Fibroblast of lung (primary cell): ENCODE measurements at regions not wholly inside any gene's neighbourhood (a gene's known extent, or its start where the extent isn't known, plus 50 kb on each side); places are given as distances from the start of the nearest gene placed in this dataset.

Source experiments
- DNase-seq, 2 donors: peaks; one replicate each; pipeline versions ENCODE4 v3.0.0 to v3.0.0-alpha.2; 2010; ENCODE audit warnings: low read depth in 2 of 2
- H2AFZ ChIP-seq: 2 replicates; pipeline ENCODE4 v1.5.1; 2012; ENCODE audit warnings: low read length, control low read depth, inconsistent platforms
- H3K27ac ChIP-seq: 2 replicates; pipeline ENCODE4 v1.5.1; 2011; ENCODE audit warnings: low read length, control low read depth; ENCODE audit not compliant: insufficient read depth
- H3K27me3 ChIP-seq: 2 replicates; pipeline ENCODE4 v1.5.1; 2011; ENCODE audit warnings: mild to moderate bottlenecking, low read length; ENCODE audit not compliant: control insufficient read depth, insufficient read depth
- H3K36me3 ChIP-seq: 2 replicates; pipeline ENCODE4 v1.5.1; 2011; ENCODE audit warnings: low read length; ENCODE audit not compliant: control insufficient read depth, insufficient read depth
- H3K4me1 ChIP-seq: 2 replicates; pipeline ENCODE4 v1.5.1; 2011; ENCODE audit warnings: low read length; ENCODE audit not compliant: control insufficient read depth, insufficient read depth; ENCODE audit errors: extremely low read depth
- H3K4me2 ChIP-seq: 2 replicates; pipeline ENCODE4 v1.5.1; 2011; ENCODE audit warnings: low read length, control low read depth; ENCODE audit not compliant: insufficient read depth; ENCODE audit errors: extremely low read depth
- H3K4me3 ChIP-seq, 4 experiments: fragments of 200-600 bp in 1 of 4; sonication (generic) in 1 of 4; replicated peaks in 1 of 4; 2 replicates each; pipeline ENCODE4 v1.5.1; 2011 to 2016; ENCODE audit warnings: low read length in 4 of 4, low read depth in 3 of 4, mild to moderate bottlenecking in 3 of 4, control low read depth in 2 of 4, inconsistent platforms in 1 of 4, mixed read lengths in 1 of 4; ENCODE audit not compliant: insufficient read depth in 1 of 4; ENCODE audit errors: control extremely low read depth in 1 of 4
- H3K79me2 ChIP-seq: 2 replicates; pipeline ENCODE4 v1.5.1; 2012; ENCODE audit warnings: mild to moderate bottlenecking, low read length, inconsistent platforms; ENCODE audit not compliant: control insufficient read depth, insufficient read depth
- H3K9ac ChIP-seq: 2 replicates; pipeline ENCODE4 v1.5.1; 2011; ENCODE audit warnings: mild to moderate bottlenecking, low read length, control low read depth; ENCODE audit not compliant: insufficient read depth
- H3K9me3 ChIP-seq: 2 replicates; pipeline ENCODE4 v1.5.1; 2012; ENCODE audit warnings: low read depth, low read length; ENCODE audit not compliant: control insufficient read depth, insufficient read depth
- H4K20me1 ChIP-seq: 2 replicates; pipeline ENCODE4 v1.5.1; 2011; ENCODE audit warnings: low read length; ENCODE audit not compliant: control insufficient read depth, insufficient read depth; ENCODE audit errors: extremely low read depth
- CTCF ChIP-seq, 2 donors: IDR thresholded peaks in 1 of 2; conservative IDR thresholded peaks in 1 of 2; 1 replicate in 1 of 2; 2 replicates in 1 of 2; pipeline ENCODE4 v1.5.1; 2011 to 2012; ENCODE audit warnings: low read length in 2 of 2, control low read depth in 1 of 2, inconsistent platforms in 1 of 2, low read depth in 1 of 2, mild to moderate bottlenecking in 1 of 2
- EZH2 ChIP-seq: IDR thresholded peaks from 2 replicates; pipeline ENCODE4 v1.5.1; 2012; ENCODE audit warnings: low read length, control low read depth, mild to moderate bottlenecking; ENCODE audit errors: missing control alignments

DNA sequence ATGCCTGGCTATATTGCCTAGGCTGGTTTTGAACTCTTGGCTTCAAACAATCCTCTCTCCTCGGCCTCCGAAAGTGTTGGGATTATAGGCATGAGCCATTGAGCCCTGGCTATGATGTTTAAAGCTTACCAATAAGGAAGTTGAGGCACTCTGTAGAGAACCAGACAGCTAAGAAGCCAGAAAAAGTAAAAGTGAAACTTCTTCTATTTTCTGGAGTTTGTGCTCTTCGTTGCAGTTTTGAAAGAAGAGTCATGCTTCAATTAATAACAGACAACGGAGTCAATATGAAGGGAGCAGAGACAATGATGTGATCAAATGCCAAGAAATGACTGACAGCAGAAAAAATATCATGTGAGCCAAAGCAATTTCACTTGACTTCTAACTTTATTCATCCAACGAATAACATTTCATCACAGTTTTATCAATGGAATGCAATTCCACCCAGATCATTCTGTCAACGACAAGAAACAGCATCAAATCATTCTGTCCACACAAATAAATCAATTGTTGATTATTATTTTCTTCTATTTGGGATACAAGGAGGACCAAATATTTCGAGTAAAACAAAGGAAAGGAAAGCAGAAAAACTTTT lies 175.5 kb upstream of the CELF4 start:
- H2AFZ ChIP-seq, result no peak overlapping the region
- DNase-seq, result no peak
- TF ChIP-seq EZH2, result no peak
- TF ChIP-seq CTCF (conservative IDR thresholded peaks at IDR 0.05 in 1 of 2, IDR thresholded peaks at IDR 0.05 in 1 of 2; ENCODE audit: low read depth in 1 of 2, low read length in 2 of 2), result no peak
- no peaks in the 10 kb centered on the region for H3K79me2 ChIP-seq
- H3K9me3 ChIP-seq, result no peaks in the 10 kb centered on the region
- no peaks in the 10 kb centered on the region for H3K4me1 ChIP-seq
- no peaks in the 10 kb centered on the region for H3K27me3 ChIP-seq
- no peaks in the 10 kb centered on the region for H4K20me1 ChIP-seq
- H3K36me3 ChIP-seq, result no peaks in the 10 kb centered on the region
- no peak overlapping the region for H3K4me2 ChIP-seq
- H3K4me3 ChIP-seq, result no peak overlapping the region
- no peak overlapping the region for H3K9ac ChIP-seq
- H3K27ac ChIP-seq, result no peak overlapping the region

- Histone ChIP-seq H3K4me3 (no peak overlapping the region), H3K27me3 (no peaks in the 10 kb centered on the region), H3K4me2 (no peak overlapping the region), H3K9ac (no peak overlapping the region), H3K4me1 (no peaks in the 10 kb centered on the region), H3K9me3 (no peaks in the 10 kb centered on the region), H4K20me1 (no peaks in the 10 kb centered on the region), H2AFZ (no peak overlapping the region), H3K79me2 (no peaks in the 10 kb centered on the region), H3K27ac (no peak overlapping the region), H3K36me3 (no peaks in the 10 kb centered on the region)
- no peak for DNase-seq
- TF ChIP-seq EZH2 (no peak), CTCF (conservative IDR thresholded peaks at IDR 0.05 in 1 of 2, IDR thresholded peaks at IDR 0.05 in 1 of 2; ENCODE audit: low read depth in 1 of 2, low read length in 2 of 2) (no peak)
These were observed 168.8 kb upstream of the CELF4 start for GRCh38 chr18:37734406-37734805.

GRCh38 chr18:37729716-37730115 lies 164.1 kb upstream of the CELF4 start:
- Histone ChIP-seq H3K27ac (no peak overlapping the region), H2AFZ (no peak overlapping the region)

More at GRCh38 chr18:37729716-37730115, 164.1 kb upstream of the CELF4 start:
- no peak overlapping the region for H3K4me2 ChIP-seq
- TF ChIP-seq EZH2, result no peak
- TF ChIP-seq CTCF (conservative IDR thresholded peaks at IDR 0.05 in 1 of 2, IDR thresholded peaks at IDR 0.05 in 1 of 2; ENCODE audit: low read depth in 1 of 2, low read length in 2 of 2), result no peak
- no peak for DNase-seq
- no peak overlapping the region for H3K9ac ChIP-seq
- no peaks in the 10 kb centered on the region for H3K36me3 ChIP-seq
- H3K9me3 ChIP-seq, result no peaks in the 10 kb centered on the region
- H3K27me3 ChIP-seq, result no peaks in the 10 kb centered on the region
- no peak overlapping the region for H3K4me3 ChIP-seq
- H3K4me1 ChIP-seq, result no peaks in the 10 kb centered on the region
- no peaks in the 10 kb centered on the region for H3K79me2 ChIP-seq
- H4K20me1 ChIP-seq, result no peaks in the 10 kb centered on the region
